ENCODE measurements at regions not wholly inside any gene's neighbourhood (a gene's known extent, or its start where the extent isn't known, plus 50 kb on each side); places are given as distances from the start of the nearest gene placed in this dataset.

DNA sequence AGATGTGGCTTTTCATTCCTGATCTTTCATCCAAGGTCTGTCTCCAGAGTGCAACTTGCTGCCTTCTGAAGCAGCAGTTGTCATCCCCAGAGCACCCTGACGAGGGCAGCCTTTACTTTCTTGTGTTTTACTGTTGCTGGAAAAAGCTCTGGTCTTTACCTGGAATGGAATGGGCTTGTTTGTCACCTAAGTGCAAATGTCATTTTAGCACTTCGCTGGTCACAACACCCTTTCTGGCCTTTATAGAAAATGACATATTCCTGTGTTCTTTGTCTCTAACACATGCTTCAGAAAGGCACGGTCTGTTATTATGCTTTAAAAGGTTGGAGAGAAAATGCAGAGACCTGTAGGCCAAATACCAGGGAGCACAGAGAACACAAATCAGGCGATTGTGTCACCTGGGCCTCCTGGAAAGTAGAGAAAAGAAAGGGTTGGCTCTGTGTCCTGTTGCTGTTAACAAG, 332.7 kb upstream of the IGFBP7 start:
- ATAC-seq (peak; percentile 38), DNase-seq (ENCODE audit: low spot score) (peak; percentile 61)
- intact Hi-C loops (cut with DNase I) = no loop called here

DNA sequence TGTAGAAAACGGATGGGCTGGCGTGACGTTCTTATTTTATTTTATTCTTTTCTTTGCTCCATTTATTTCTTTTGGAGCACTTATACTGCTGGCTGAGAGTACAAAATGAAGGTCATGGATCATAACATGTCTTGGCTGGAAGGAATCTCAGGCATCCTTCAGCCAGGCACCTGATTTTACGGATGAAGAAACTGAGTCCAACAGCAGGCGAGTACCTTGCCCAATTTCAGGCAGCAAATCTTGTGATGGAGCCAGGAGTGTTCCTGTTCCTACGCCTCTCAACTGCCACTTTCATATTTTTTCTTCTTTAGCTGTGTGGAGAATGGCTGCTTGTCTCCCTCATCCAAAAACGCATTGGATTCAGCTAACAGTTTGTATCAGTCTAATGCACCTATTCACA, 332.1 kb upstream of the IGFBP7 start:
- intact Hi-C loops (cut with DNase I) = no loop called here
- no peak for ATAC-seq
- DNase-seq (ENCODE audit: low spot score) = no peak

DNA sequence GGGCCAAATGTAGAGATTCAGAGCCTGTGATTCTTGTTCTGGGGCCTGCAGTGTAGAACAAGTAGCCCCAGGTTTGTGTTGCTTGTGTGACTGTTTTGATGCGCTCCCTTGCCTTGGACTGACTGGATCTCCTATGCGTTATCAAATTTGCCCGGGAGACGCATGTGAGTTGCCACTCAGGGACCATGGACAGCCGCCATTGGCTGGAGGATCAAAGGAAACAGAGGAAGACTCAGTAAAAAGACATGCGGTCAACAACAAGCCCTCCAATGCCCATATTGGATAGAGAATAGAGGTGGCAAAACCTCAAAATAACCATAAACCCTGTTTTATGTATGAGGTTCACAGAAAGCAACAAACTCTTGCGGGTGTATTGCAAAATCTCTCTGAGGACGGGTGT, 327.5 kb upstream of the IGFBP7 start:
- DNase-seq (ENCODE audit: low spot score) = no peak
- no peak for ATAC-seq
- intact Hi-C loops (cut with DNase I) = no loop called here

DNA sequence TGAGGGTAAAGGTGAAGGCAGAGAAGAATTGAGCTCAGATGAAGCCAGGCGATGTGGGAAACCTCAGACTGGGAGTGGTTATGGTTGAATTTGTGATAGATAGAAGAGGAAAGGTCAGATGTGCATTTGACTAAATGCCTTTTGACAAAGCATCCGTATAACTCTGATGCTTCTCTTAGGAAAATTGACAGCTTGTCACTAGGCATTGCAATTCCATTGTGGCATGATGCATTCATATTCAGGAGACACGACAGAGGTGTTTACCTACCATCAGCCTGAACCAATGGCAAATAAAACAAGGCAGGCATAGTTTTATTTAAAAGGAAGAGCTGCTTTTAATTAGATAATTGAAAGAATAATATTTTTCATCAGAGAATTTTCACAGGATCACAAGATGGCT, 325.1 kb upstream of the IGFBP7 start:
- DNase-seq (ENCODE audit: low spot score) = no peak
- intact Hi-C loops (cut with DNase I) = no loop called here
- ATAC-seq = no peak

DNA sequence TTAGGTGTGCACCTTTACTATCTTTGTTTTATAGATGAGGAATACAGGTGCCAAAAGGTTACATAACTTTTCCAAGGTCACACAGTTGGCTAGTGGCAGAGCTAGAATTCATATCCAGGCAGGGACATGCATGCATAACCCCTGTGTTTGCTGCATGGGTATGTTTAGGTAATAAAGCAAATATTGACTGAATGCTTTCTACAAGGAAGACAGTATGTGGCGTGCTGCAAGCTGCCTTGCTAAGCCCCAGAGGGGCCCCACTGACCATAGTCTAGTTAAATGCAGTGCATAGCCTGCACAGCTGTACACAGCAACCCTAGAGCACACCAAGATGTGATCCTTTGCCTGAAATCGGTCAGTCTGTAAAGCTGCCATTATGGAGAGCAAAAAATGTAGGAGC, 320.5 kb upstream of the IGFBP7 start:
- intact Hi-C loops (cut with DNase I) = no loop called here
- ATAC-seq = no peak
- no peak for DNase-seq (ENCODE audit: low spot score)

DNA sequence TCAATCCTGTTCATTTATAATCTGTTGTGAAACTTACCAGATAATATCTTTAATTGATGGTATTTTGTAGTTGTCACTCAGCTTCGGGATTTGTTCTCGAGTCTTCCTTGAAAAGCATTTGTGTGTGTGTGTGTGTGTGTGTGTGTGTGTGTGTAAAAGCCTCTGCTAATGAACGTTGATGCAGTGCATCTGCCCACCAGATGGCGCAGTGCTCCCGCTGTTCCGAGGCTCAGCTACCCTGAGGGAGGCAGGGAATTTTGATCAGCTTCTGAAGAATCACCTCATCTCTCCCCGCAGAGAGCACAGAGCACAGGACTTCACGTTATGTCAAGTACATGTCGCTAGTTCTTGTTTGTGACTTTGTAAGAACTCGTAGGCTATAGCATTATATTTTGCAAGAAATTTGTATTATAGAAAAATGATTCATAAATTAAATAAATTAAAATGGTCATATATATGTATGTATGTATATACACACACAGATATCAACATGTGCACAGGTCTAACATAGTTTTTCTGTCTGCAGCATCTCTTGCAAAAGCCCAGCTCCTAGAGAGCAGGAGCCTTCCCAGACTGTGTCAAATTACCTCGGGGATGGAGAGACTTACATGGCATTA, 316.7 kb upstream of the IGFBP7 start:
- ATAC-seq (peak; percentile 79), DNase-seq (ENCODE audit: low spot score) (peak; percentile 88)
- intact Hi-C loops (cut with DNase I) = no loop called here

DNA sequence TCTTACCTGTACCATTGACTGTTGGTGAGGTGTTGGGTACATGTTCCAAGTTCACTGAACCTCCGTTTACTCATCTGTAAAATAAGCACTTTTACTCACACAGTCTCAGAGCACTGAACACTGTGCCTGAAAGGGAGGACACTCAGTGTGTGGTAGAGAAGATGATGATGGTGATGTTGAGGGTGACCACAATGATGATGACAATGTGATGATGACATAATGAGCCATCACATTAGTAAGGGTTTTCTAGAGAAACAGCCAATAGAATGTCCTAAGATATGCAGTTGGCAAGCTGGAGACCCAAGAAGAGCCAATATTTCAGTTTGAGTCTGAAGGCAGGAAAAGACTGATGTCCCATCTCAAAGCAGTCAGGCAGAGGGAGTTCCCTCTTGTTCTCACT, 315.4 kb upstream of the IGFBP7 start:
- no peak for DNase-seq (ENCODE audit: low spot score)
- intact Hi-C loops (cut with DNase I) = no loop called here
- no peak for ATAC-seq

DNA sequence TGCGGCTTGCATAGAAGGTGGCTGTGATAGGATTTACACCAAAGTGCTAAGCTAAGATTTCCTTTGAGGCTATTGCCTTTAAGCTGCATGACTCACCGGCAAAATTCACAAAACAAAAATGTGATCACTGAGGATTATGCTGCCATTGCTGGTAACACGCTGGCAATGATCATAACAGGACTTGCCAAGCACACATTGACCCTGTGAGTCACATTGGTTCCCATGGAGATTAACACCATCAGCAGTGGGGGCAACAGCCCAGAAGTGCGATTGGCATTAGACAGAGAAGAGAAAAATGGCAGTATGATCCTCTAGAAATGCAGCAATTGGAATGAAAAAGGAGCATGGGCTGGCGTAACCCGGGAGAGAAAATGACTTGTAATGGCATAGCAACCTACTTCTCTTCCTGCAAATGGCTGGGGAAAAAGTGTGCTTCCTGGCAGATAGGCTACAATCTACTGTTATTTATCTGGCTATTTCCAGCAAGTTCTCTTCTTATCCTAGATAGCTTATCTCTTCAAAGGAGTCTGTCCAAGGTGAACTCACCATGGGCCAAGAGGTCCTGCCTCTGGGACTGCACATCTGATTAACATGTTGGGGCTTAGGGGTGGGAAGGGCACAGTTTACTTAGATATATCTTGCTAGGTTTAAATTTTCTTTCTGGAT, 314.2 kb upstream of the IGFBP7 start:
- DNase-seq (ENCODE audit: low spot score) = no peak
- ATAC-seq = peak; percentile 55
- intact Hi-C loops (cut with DNase I) = no loop called here

DNA sequence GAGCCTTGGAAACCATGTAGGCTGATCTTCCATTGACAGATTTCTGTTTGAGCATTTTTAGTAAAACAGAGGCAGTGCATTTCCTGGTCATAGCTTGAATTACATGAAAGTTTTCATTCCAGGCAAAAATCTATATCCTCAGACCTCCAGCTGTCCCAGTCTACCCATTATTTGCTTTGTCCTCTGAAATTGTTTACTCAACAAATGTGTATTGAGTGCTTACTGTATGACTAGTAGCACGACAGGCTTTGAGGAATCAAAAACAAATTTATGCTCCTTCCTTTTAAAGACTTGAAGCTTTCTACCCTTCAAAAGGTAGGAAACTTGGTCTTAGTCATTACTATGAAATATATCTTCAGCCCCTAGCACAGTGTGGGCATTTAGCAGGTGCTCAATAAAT, 307.9 kb upstream of the IGFBP7 start:
- ATAC-seq (no peak), DNase-seq (ENCODE audit: low spot score) (no peak)
- intact Hi-C loops (cut with DNase I) = no loop called here

DNA sequence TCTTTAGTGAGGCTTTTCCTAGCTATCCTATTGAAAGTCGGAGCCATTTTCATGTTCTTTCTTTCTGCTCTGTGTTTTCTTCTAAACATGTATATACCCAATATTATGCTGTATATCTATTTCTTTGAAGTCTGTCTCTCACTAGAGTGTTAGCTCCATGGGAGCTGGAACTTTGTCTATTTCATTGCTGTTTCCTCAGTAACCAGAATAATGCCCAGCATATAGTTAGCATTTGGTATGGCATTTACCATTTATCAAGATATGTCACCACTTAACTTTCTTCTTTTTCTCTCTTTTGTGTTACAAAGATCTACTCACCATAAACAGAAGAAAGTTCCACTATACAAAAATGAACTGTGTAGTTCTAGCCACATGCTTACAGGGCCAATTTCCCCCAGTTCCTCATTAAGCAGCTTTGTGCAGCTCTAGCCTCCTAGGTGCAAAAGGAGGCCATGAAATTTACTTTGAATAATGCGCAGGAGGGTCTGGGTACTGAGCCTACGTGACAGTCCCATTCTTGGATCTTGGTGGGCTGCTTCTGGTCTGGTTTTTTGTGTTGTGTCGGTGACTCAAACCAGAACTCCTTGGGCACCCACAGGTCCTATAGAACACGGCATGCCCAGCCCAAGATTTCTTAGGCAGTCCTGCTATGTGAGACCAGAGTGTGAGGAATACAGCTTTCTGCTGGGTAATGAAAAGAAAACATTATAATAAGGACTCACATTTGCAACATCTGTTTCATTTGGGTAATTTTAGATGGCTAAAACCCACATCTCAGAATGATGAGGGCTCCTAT, 302.3 kb upstream of the IGFBP7 start:
- intact Hi-C loops (cut with DNase I) = no loop called here
- ATAC-seq (no peak), DNase-seq (ENCODE audit: low spot score) (no peak)

DNA sequence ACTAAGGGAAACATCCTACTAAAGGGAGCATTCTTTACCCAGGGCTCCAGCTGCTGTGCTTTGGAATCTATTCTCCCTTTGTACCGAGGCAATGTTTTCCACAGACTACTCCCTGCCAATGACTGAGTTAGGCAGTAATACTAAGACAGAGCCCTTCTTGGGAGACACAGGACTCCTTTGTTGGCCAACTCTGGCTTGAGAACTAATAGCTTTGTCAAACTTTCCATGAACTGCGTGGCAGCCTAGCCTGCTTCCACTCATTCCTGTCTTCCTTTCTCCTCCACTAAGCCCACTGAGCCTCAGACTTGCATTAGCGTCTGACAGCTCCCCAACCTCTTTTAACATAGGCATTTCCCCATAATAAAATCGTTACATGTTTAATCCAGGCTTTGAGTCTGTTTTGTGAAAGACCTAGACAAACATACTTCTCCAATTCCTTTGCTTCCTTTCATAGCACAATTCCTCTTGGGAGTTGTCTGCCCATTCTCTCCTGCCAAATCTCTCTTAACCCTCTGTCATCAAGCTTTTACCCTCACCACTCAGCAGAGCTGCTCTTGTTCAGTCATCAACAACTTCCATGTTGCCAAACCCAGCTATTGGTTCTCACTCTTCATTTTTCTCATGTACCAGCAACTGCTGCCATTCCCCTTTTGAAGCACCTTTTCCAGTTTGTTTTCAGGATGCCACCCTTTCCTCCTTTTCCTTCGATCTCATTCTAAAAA, 300.3 kb upstream of the IGFBP7 start:
- intact Hi-C loops (cut with DNase I) = no loop called here
- ATAC-seq = peak; percentile 97
- DNase-seq (ENCODE audit: low spot score) = peak; percentile 65

DNA sequence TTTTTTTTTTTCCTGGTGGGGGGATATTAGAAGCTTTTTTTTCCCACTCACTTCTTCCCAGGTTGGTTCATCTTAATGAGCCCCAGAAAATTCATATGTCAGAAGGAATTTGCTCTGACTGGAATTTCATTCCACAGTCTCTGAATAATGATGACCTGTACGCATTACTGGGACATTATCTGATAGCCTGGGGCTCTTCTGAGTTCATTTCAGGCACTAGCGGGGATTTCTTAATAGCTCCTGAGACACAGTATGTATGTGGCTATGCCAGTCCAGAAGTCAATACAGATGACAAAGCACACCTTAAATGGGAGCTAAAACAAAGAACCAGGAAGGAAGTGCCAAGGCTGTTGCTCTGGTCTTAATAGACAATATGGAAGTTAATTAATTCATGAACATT, 295.2 kb upstream of the IGFBP7 start:
- ATAC-seq (no peak), DNase-seq (ENCODE audit: low spot score) (no peak)

DNA sequence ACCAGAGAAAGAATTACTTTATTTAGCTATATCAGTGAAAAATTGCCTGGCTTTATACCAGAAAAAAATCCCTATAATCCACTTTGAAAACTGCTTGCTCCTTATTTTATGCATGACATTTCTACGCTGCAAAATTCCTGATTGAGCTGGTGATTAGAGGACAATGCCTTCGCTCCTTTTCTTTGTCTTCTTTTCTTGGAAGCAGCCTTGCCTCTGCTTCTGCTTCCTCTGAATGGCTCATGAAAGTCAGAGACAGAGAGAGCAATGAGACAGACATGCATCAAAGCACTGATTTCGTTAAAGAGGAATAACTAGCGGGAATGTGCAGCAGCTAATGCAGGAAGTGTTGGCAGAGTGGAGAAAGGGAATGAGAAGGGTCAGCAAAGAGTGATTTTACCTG, 294.3 kb upstream of the IGFBP7 start:
- DNase-seq (ENCODE audit: low spot score) (no peak), ATAC-seq (no peak)
- intact Hi-C loops (cut with DNase I) = no loop called here

More for the DNA sequence above, 295.2 kb upstream of the IGFBP7 start:
- intact Hi-C loops (cut with DNase I) = no loop called here

DNA sequence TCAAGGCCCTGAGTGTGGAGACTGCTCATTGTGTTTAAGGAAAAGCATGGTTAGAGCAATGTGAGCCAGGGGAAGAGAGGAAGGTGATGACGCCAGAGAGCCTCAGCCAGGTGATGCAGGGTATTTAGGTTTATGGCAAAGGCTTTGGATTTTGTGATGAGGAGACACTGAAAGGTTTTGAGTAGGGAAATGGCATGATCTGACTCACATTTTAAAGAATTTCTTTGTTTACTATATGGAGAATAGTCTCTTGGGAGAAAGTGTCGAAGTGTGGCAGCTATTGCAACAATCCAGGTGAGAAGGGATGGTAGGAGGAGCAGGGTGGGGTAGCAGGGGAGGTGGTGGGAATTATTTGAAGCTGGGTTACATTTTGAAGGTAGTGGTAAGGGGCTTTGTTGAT, 293.4 kb upstream of the IGFBP7 start:
- DNase-seq (ENCODE audit: low spot score) = no peak
- intact Hi-C loops (cut with DNase I) = no loop called here
- no peak for ATAC-seq

DNA sequence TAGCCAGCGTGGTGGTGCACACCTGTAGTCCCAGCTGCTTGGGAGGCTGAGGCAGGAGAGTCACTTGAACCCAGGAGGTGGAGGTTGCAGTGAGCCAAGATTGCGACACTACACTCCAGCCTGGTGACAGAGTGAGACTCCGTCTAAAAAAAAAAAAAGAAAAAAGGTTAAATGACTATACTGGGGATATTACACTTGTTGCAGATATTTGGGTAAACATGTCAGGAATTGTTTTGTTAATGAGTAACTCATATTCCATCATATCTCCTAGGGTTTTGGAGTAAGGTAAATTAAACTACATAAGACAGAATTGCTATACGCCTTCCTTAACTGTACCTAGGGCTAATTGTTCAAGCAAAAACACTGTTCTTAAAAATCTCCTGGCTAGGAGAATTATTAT, 291.4 kb upstream of the IGFBP7 start:
- DNase-seq (ENCODE audit: low spot score) (no peak), ATAC-seq (no peak)
- intact Hi-C loops (cut with DNase I) = no loop called here

DNA sequence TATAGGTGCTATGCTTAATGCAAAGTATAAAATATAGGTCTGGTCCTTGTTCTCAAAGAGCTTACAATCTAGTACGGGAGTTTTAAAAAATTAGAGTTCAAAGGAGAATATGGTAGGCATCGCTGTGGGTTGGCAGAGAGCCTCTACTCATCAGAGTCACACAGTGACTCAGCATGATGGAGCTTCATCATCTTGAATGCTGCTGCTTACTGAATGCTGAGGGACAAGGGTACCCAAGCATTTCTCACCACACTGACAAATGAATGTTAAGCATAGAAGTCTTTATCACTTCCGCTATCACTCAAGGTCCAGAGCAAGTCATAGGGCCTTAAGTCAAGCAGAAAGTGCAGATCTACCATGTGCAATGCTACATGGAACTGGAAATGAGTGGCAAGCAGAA, 268.6 kb upstream of the IGFBP7 start:
- DNase-seq (ENCODE audit: low spot score) (no peak), ATAC-seq (no peak)
- intact Hi-C loops (cut with DNase I) = no loop called here

DNA sequence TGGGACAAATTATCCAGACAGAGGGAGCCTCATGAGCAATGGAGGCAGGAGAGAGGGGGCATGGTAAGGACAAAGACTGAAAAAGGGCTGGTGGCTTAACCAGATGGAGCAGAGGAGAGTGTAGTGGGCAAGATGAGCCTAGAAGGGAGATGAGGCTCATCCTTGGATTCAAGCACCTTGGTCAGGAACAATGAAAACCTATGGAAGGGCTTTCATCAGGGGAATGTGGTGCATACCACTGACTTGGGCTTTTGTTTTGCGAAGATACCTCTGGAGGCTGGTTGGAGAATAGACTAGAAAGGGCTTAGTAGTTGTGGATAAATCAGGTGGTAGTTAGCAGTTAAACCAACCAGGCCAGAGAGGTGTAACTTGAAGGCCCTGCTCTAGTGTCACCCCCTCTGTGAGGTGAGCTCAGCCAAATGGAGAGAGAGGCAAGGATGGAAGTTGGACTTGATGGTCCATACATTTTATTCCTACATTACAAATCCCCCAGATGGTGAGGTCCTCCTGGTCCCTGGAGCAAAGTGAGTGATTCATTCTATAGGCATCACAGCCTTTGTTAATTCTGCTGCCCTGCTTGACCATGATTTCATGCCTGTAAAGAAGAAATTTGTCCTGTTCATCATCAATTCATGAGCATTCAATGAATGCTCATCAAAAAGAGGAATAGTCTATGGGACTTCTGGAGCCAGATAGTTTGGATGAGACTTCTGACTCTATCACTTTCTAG, 264.8 kb upstream of the IGFBP7 start:
- intact Hi-C loops (cut with DNase I) = loop anchor here (5.0 kb wide), 1 partner anchor 1843 kb away; no protein-coding TSS in a partner anchor
- ATAC-seq (no peak), DNase-seq (ENCODE audit: low spot score) (no peak)

DNA sequence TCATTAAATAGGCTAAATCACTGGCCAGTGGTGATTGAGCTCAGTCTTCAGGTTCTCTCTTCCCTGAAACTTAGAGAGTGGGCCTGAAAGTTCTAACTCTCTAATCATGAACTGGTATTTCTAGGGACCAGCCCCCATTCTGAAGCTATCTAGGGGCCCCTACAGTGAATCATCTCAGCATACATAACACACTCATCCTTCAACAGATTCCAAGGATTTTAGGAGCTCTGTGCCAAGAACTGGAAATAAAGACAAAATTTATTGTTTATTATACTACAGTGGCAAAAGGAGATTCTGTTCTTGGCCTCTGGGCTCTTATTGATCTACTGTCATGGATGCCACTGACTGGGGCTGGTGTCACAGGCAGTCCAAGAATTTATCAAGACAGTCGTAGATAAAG, 263.8 kb upstream of the IGFBP7 start:
- ATAC-seq (no peak), DNase-seq (ENCODE audit: low spot score) (no peak)
- intact Hi-C loops (cut with DNase I) = loop anchor here (5.0 kb wide), 1 partner anchor 1842 kb away; no protein-coding TSS in a partner anchor

DNA sequence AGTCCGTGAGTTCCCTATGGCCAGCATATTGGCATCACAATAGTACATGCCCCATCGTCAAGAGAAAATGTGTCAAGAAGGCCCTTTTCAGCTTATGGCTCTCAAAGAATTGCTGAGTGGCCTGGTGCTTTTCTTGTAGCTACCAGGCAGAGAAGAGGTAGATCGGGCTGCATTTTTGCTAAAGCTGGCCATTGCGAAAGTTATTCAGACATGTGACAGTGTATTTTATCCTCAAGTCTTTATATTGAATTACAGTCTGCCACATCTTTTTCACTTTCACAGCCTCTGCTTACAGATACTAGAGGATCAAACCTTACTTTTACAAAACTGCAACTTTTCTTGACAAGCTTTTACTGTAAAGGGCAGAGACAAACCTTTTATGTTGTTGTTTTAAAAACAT, 261.5 kb upstream of the IGFBP7 start:
- intact Hi-C loops (cut with DNase I) = loop anchor here (5.0 kb wide), 1 partner anchor 1839 kb away; no protein-coding TSS in a partner anchor
- DNase-seq (ENCODE audit: low spot score) = no peak
- no peak for ATAC-seq

Measured in sciatic nerve (tissue), 2 donors.